Activated T-cell treated with anti-CD3 and anti-CD28 coated beads for 24 hours (primary cell): ENCODE measurements at regions not wholly inside any gene's neighbourhood (a gene's known extent, or its start where the extent isn't known, plus 50 kb on each side); places are given as distances from the start of the nearest gene placed in this dataset.
A peak's percentile ranks its signal among the peaks of the same experiment; 100 is the strongest.

Source experiments
- DNase-seq: peaks from one replicate; pipeline ENCODE4 v3.0.0-alpha.2; 2020; ENCODE audit warnings: low read depth

- DNase-seq: no peak
These were observed 250.7 kb downstream of the TBC1D4 start for GRCh38 chr13:75231235-75231634.

- no peak for DNase-seq
These were observed 255.1 kb downstream of the TBC1D4 start for GRCh38 chr13:75226733-75227435.

GRCh38 chr13:75226092-75226491, 255.9 kb downstream of the TBC1D4 start:
- no peak for DNase-seq

GRCh38 chr13:75225288-75226032, 256.5 kb downstream of the TBC1D4 start:
- no peak for DNase-seq

GRCh38 chr13:75224053-75224742, 257.8 kb downstream of the TBC1D4 start:
- DNase-seq: no peak

- no peak for DNase-seq
These were observed 259.9 kb downstream of the TBC1D4 start for GRCh38 chr13:75222031-75222430.

GRCh38 chr13:75220861-75221260, 261.1 kb downstream of the TBC1D4 start:
- DNase-seq: no peak

- no peak for DNase-seq
These were observed 261.8 kb downstream of the TBC1D4 start for GRCh38 chr13:75220238-75220542.

- peak; percentile 84 for DNase-seq
These were observed 262.3 kb downstream of the TBC1D4 start for GRCh38 chr13:75219479-75220237.

- no peak for DNase-seq
These were observed 264.0 kb downstream of the TBC1D4 start for GRCh38 chr13:75217949-75218348.

- no peak for DNase-seq
These were observed 265.9 kb downstream of the TBC1D4 start for GRCh38 chr13:75216038-75216437.

GRCh38 chr13:75214846-75215245, 267.1 kb downstream of the TBC1D4 start:
- no peak for DNase-seq

GRCh38 chr13:75202981-75203380, 279.0 kb downstream of the TBC1D4 start:
- DNase-seq: no peak

- DNase-seq: no peak
These were observed 284.2 kb downstream of the TBC1D4 start for GRCh38 chr13:75197803-75198202.

GRCh38 chr13:75196147-75196837, 285.7 kb downstream of the TBC1D4 start:
- no peak for DNase-seq

- no peak for DNase-seq
These were observed 286.3 kb downstream of the TBC1D4 start for GRCh38 chr13:75195495-75196146.

GRCh38 chr13:75194717-75195462, 287.1 kb downstream of the TBC1D4 start:
- no peak for DNase-seq

GRCh38 chr13:75186379-75186778, 295.6 kb downstream of the TBC1D4 start:
- DNase-seq: no peak

GRCh38 chr13:75181906-75182305, 300.1 kb downstream of the TBC1D4 start:
- DNase-seq: no peak

GRCh38 chr13:75180805-75181455, 301.0 kb downstream of the TBC1D4 start:
- DNase-seq: no peak
